ENCODE measurements at regions not wholly inside any gene's neighbourhood (a gene's known extent, or its start where the extent isn't known, plus 50 kb on each side); places are given as distances from the start of the nearest gene placed in this dataset.

- DNase-seq: no peak
- 91 to 96% methylated on average over 5 of the region's 5 CpGs for WGBS, 2 donors
Measured at GRCh38 chr16:85183564-85183963, 71.3 kb upstream of the CIBAR2 start.

DNA sequence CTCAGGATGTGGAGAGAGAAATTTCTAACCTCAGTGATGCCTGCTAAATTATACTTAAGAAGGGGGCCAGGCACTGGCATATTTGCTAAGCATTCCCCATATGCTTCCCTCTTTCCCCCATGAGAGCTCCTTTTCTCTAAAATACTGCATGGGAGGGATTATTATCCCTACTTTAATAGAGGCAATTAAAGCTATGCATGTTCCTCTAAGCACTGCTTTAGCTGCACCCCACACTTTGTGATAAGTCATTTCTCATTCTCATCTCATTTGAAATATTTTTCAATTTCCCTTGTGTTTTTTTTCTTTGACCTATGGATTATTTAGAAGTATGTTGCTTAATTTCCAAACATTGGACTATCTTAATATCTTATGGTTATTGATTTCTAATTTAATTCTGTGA is 72.1 kb upstream of the CIBAR2 start:
- Histone ChIP-seq H3K27ac (no peak overlapping the region), H3K36me3 (no peaks in the 10 kb centered on the region), H3K9me3 (no peaks in the 10 kb centered on the region), H3K27me3 (no peaks in the 10 kb centered on the region), H3K4me1 (peaks cover 4 to 16% of the 10 kb centered on the region in 2 donors), H3K4me3 (replicated peaks in 1 of 3) (no peak overlapping the region)
- intact Hi-C loops (cut with DNase I): no loop called here
- TF ChIP-seq, protein P1, sequence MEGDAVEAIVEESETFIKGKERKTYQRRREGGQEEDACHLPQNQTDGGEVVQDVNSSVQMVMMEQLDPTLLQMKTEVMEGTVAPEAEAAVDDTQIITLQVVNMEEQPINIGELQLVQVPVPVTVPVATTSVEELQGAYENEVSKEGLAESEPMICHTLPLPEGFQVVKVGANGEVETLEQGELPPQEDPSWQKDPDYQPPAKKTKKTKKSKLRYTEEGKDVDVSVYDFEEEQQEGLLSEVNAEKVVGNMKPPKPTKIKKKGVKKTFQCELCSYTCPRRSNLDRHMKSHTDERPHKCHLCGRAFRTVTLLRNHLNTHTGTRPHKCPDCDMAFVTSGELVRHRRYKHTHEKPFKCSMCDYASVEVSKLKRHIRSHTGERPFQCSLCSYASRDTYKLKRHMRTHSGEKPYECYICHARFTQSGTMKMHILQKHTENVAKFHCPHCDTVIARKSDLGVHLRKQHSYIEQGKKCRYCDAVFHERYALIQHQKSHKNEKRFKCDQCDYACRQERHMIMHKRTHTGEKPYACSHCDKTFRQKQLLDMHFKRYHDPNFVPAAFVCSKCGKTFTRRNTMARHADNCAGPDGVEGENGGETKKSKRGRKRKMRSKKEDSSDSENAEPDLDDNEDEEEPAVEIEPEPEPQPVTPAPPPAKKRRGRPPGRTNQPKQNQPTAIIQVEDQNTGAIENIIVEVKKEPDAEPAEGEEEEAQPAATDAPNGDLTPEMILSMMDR (IDR thresholded peaks at IDR 0.05): no peak
- no peak for TF ChIP-seq POLR2A (IDR thresholded peaks at IDR 0.05)
- DNase-seq: no peak

More at GRCh38 chr16:85183564-85183963, 71.3 kb upstream of the CIBAR2 start:
- Histone ChIP-seq H3K36me3 (no peaks in the 10 kb centered on the region), H3K4me3 (replicated peaks in 1 of 3) (no peak overlapping the region), H3K27ac (no peak overlapping the region), H3K4me1 (peaks cover 4 to 10% of the 10 kb centered on the region in 2 donors), H3K27me3 (no peaks in the 10 kb centered on the region), H3K9me3 (no peaks in the 10 kb centered on the region)
- no peak for TF ChIP-seq POLR2A (IDR thresholded peaks at IDR 0.05)
- TF ChIP-seq, protein P1 (IDR thresholded peaks at IDR 0.05): no peak
- intact Hi-C loops (cut with DNase I): no loop called here

- no peaks in the 10 kb centered on the region for H3K9me3 ChIP-seq
- H3K4me3 ChIP-seq (replicated peaks in 1 of 3): no peak overlapping the region
- no peak for TF ChIP-seq POLR2A (IDR thresholded peaks at IDR 0.05)
- TF ChIP-seq, protein P1 (IDR thresholded peaks at IDR 0.05): no peak
- no peak for DNase-seq
- WGBS, 2 donors: 84 to 87% methylated on average over 18 to 21 of the region's 22 CpGs
- no peak overlapping the region for H3K27ac ChIP-seq
- no peaks in the 10 kb centered on the region for H3K27me3 ChIP-seq
- H3K36me3 ChIP-seq: no peaks in the 10 kb centered on the region
- H3K4me1 ChIP-seq: peaks cover 4 to 16% of the 10 kb centered on the region in 2 donors
- intact Hi-C loops (cut with DNase I): no loop called here
Measured at GRCh38 chr16:85185303-85186100, 73.2 kb upstream of the CIBAR2 start.

DNA sequence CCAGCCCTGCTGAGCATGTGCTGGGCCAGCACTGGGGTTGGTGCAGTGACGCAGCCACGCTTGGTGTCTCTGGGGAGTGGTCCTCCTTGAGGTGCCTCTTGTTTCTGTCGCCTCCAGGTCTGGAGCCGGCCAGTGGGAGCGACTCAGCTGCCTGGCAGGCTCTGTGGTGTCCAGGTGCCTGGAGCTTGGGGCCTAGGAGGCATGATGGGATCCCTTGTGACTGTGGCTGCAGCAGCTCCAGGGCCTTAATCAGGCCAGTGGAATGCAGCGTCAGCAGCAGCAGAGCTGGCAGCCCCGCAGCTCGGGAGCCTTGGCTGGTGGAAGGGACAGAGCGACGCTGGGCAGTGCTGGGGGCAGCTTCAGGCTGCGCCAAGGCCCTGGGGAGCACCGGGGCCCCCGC is 74.7 kb upstream of the CIBAR2 start:
- Histone ChIP-seq H3K9me3 (no peaks in the 10 kb centered on the region), H3K27ac (no peak overlapping the region), H3K27me3 (no peaks in the 10 kb centered on the region), H3K4me3 (replicated peaks in 1 of 3) (no peak overlapping the region), H3K36me3 (no peaks in the 10 kb centered on the region), H3K4me1 (peaks cover 4 to 16% of the 10 kb centered on the region in 2 donors)
- peak; percentile 50 to 63 for DNase-seq
- TF ChIP-seq POLR2A (IDR thresholded peaks at IDR 0.05): no peak
- TF ChIP-seq, protein P1 (IDR thresholded peaks at IDR 0.05): no peak
- intact Hi-C loops (cut with DNase I): no loop called here
- WGBS, 2 donors: 67 to 77% methylated on average over 5 to 12 of the region's 13 CpGs

GRCh38 chr16:85187447-85187846 is 75.2 kb upstream of the CIBAR2 start:
- 65 to 79% methylated on average over 12 to 13 of the region's 13 CpGs for WGBS, 2 donors
- H3K36me3 ChIP-seq: no peaks in the 10 kb centered on the region
- peak; percentile 35 to 40 for DNase-seq
- H3K4me1 ChIP-seq: peaks cover 4 to 16% of the 10 kb centered on the region in 2 donors
- no peaks in the 10 kb centered on the region for H3K27me3 ChIP-seq
- no peaks in the 10 kb centered on the region for H3K9me3 ChIP-seq
- no peak overlapping the region for H3K27ac ChIP-seq
- TF ChIP-seq, protein P1 (IDR thresholded peaks at IDR 0.05): no peak
- TF ChIP-seq POLR2A (IDR thresholded peaks at IDR 0.05): no peak
- no peak overlapping the region for H3K4me3 ChIP-seq (replicated peaks in 1 of 3)
- intact Hi-C loops (cut with DNase I): no loop called here

All from thyroid gland (tissue), 4 donors.